Sigmoid colon (tissue), 6 donors: ENCODE measurements at regions not wholly inside any gene's neighbourhood (a gene's known extent, or its start where the extent isn't known, plus 50 kb on each side); places are given as distances from the start of the nearest gene placed in this dataset.
"Not testable (repeated sequence)": the region's sequence is repeated elsewhere in the genome, so short reads cannot be mapped to it uniquely, and the experiment has no call there.

Experiments used
- DNase-seq: peaks from one replicate; pipeline ENCODE4 v3.0.0-alpha.2; 2019
- H3K27ac ChIP-seq, 4 donors: fragments of 200-600 bp; sonication (generic); one replicate each; pipeline ENCODE4 v1.5.1; 2016 to 2019; ENCODE audit warnings: mild to moderate bottlenecking in 1 of 4
- H3K27me3 ChIP-seq, 3 donors: fragments of 200-600 bp; sonication (generic); one replicate each; pipeline ENCODE4 v1.5.1; 2019; ENCODE audit warnings: mild to moderate bottlenecking in 1 of 3
- H3K36me3 ChIP-seq, 4 donors: fragments of 200-600 bp; sonication (generic); one replicate each; pipeline ENCODE4 v1.5.1; 2016 to 2019
- H3K4me1 ChIP-seq, 4 donors: fragments of 200-600 bp; sonication (generic); one replicate each; pipeline ENCODE4 v1.5.1; 2017 to 2019
- H3K4me3 ChIP-seq, 4 donors: fragments of 200-600 bp; sonication (generic); one replicate each; pipeline ENCODE4 v1.5.1; 2017 to 2019; ENCODE audit warnings: mild to moderate bottlenecking in 2 of 4, moderate library complexity in 1 of 4
- H3K9me3 ChIP-seq, 4 donors: fragments of 200-600 bp in 3 of 4; sonication (generic) in 3 of 4; one replicate each; pipeline versions ENCODE4 v1.5.1 to v1.6.1; 2013 to 2019
- CTCF ChIP-seq, 4 experiments: fragments of 450-650 bp in 3 of 4; fragments of 200-600 bp in 1 of 4; IDR thresholded peaks; one replicate each; pipeline ENCODE4 v1.5.1; 2016 to 2019; ENCODE audit warnings: antibody characterized with exemption in 4 of 4, mild to moderate bottlenecking in 3 of 4, moderate library complexity in 2 of 4
- EP300 ChIP-seq, 4 donors: sonication (generic); formaldehyde crosslinking; IDR thresholded peaks; one replicate each; pipeline ENCODE4 v1.6.1; 2017; ENCODE audit warnings: antibody characterized with exemption in 4 of 4
- POLR2A ChIP-seq, 2 donors: fragments of 450-650 bp; IDR thresholded peaks; one replicate each; pipeline ENCODE4 v1.6.1; 2016; ENCODE audit warnings: antibody characterized with exemption in 2 of 2, mild to moderate bottlenecking in 2 of 2, moderate library complexity in 2 of 2
- POLR2AphosphoS5 ChIP-seq, 4 donors: sonication (generic); formaldehyde crosslinking; IDR thresholded peaks; one replicate each; pipeline ENCODE4 v1.6.1; 2017; ENCODE audit warnings: antibody characterized with exemption in 4 of 4
- WGBS, 2 donors: extraction: QIAGEN DNeasy Blood & Tissue Kit; methylation state at CpG; one replicate each; pipeline ENCODE4 v1.1.7; 2013; 5-methylcytosine and 5-hydroxymethylcytosine counted together
- intact Hi-C: fragments of 100-400 bp; cut with DNase I; formaldehyde crosslinking; loops from one replicate; pipeline ENCODE4 v1.15.1; 2023
- donor health status: healthy with polysubstance abuse.
- donor health status: healthy.

DNA sequence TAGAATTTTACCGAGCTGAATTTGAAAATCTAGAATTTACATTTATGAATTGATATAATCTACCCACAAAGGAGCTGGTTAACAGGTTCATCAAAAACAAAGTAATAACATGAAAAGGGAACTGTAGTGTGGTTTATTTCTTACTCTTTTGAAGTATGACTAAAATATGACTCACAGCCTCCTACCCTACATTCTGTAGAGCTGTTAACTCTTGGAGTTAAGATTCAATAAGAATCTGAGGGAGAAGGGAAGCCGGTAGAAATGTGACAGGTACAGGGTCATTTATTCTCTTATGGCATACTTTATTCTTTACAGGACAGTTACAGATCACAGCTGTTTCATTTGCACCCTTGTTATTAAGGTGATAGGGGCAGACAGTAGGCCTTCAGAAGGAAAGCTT lies 132.2 kb upstream of the FAM47B start:
- Histone ChIP-seq H3K36me3 (no peaks in the 10 kb centered on the region), H3K27ac (no peak overlapping the region), H3K4me3 (no peak overlapping the region), H3K4me1 (no peaks in the 10 kb centered on the region), H3K9me3 (no peaks in the 10 kb centered on the region), H3K27me3 (no peaks in the 10 kb centered on the region)
- no peak for TF ChIP-seq EP300 (IDR thresholded peaks at IDR 0.05)
- no peak for TF ChIP-seq POLR2A (IDR thresholded peaks at IDR 0.05)
- no peak for TF ChIP-seq CTCF (IDR thresholded peaks at IDR 0.05)
- no peak for TF ChIP-seq POLR2AphosphoS5 (IDR thresholded peaks at IDR 0.05)
- 76 to 78% methylated on average over 2 of the region's 2 CpGs for WGBS, 2 donors
- intact Hi-C loops: no loop called here
- no peak for DNase-seq

DNA sequence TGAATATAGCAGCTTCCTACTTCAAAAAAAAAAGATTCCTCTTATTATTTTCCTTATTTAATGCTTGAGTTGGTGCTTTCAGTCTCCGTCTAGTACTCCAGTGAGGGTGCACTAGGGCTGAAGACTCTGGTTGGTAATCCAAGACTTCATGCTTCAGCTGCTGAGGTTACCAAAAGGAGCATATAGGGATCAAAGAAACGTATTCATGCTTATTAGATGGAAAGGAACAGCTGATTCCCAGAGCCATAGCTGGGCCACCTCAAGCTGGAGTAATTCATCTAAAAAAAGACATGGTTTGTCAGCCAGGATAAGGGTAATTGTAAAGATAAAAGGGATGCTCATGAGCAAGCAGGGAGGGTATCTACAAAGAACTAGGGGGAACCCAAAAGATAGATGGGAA lies 131.7 kb upstream of the FAM47B start:
- no peak for DNase-seq
- H3K36me3 ChIP-seq: no peaks in the 10 kb centered on the region
- 57 to 64% methylated on average over 2 of the region's 2 CpGs for WGBS, 2 donors
- H3K4me1 ChIP-seq: no peaks in the 10 kb centered on the region
- H3K27me3 ChIP-seq: no peaks in the 10 kb centered on the region
- TF ChIP-seq EP300 (IDR thresholded peaks at IDR 0.05) (no peak), CTCF (IDR thresholded peaks at IDR 0.05) (no peak), POLR2A (IDR thresholded peaks at IDR 0.05) (no peak), POLR2AphosphoS5 (IDR thresholded peaks at IDR 0.05) (no peak)
- intact Hi-C loops: no loop called here
- H3K27ac ChIP-seq: no peak overlapping the region
- H3K9me3 ChIP-seq: no peaks in the 10 kb centered on the region
- H3K4me3 ChIP-seq: no peak overlapping the region

- no peaks in the 10 kb centered on the region for H3K9me3 ChIP-seq
- no peaks in the 10 kb centered on the region for H3K36me3 ChIP-seq
- 9 to 47% methylated on average over 1 of the region's 1 CpG for WGBS, 2 donors
- intact Hi-C loops: no loop called here
- no peak overlapping the region for H3K27ac ChIP-seq
- TF ChIP-seq EP300 (IDR thresholded peaks at IDR 0.05) (no peak), CTCF (IDR thresholded peaks at IDR 0.05) (no peak), POLR2A (IDR thresholded peaks at IDR 0.05) (no peak), POLR2AphosphoS5 (IDR thresholded peaks at IDR 0.05) (no peak)
- no peak overlapping the region for H3K4me3 ChIP-seq
- no peaks in the 10 kb centered on the region for H3K27me3 ChIP-seq
- H3K4me1 ChIP-seq: no peaks in the 10 kb centered on the region
- no peak for DNase-seq
Measured at GRCh38 chrX:34813618-34814017, 129.0 kb upstream of the FAM47B start.

- intact Hi-C loops: no loop called here
- WGBS, 2 donors: 30 to 52% methylated on average over 3 of the region's 3 CpGs
- no peak overlapping the region for H3K27ac ChIP-seq
- no peaks in the 10 kb centered on the region for H3K9me3 ChIP-seq
- no peak for DNase-seq
- no peaks in the 10 kb centered on the region for H3K27me3 ChIP-seq
- H3K4me3 ChIP-seq: no peak overlapping the region
- no peaks in the 10 kb centered on the region for H3K36me3 ChIP-seq
- no peak for TF ChIP-seq CTCF (IDR thresholded peaks at IDR 0.05)
- TF ChIP-seq POLR2AphosphoS5 (IDR thresholded peaks at IDR 0.05): no peak
- no peak for TF ChIP-seq POLR2A (IDR thresholded peaks at IDR 0.05)
- TF ChIP-seq EP300 (IDR thresholded peaks at IDR 0.05): no peak
- H3K4me1 ChIP-seq: no peaks in the 10 kb centered on the region
Measured at GRCh38 chrX:34826964-34827363, 115.6 kb upstream of the FAM47B start.

GRCh38 chrX:34839451-34839850 lies 103.1 kb upstream of the FAM47B start:
- intact Hi-C loops: no loop called here
- DNase-seq: no peak
- Histone ChIP-seq H3K36me3 (no peaks in the 10 kb centered on the region), H3K27ac (no peak overlapping the region), H3K27me3 (no peaks in the 10 kb centered on the region), H3K4me1 (no peaks in the 10 kb centered on the region), H3K4me3 (no peak overlapping the region), H3K9me3 (no peaks in the 10 kb centered on the region)
- TF ChIP-seq CTCF (IDR thresholded peaks at IDR 0.05): no peak
- no peak for TF ChIP-seq POLR2A (IDR thresholded peaks at IDR 0.05)
- no peak for TF ChIP-seq POLR2AphosphoS5 (IDR thresholded peaks at IDR 0.05)
- no peak for TF ChIP-seq EP300 (IDR thresholded peaks at IDR 0.05)
- WGBS, 2 donors: 75 to 83% methylated on average over 3 of the region's 3 CpGs

DNA sequence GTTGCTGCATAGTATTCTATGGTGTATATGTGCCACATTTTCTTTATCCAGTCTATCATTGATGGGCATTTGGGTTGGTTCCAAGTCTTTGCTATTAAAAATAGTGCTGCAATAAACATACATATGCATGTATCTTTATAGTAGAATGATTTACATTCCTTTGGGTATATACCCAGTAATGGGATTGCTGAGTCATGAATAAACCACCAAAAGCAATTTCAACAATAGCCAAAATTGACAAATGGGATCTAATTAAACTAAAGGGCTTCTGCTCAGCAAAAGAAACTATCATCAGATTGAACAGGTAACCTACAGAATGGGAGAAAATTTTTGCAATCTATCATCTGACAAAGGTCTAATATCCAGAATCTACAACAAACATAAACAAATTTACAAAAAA lies 101.4 kb upstream of the FAM47B start:
- intact Hi-C loops, H3K4me3 ChIP-seq, H3K27ac ChIP-seq, H3K27me3 ChIP-seq, H3K4me1 ChIP-seq, H3K9me3 ChIP-seq, H3K36me3 ChIP-seq, DNase-seq: not testable (repeated sequence)
